ENCODE measurements at regions not wholly inside any gene's neighbourhood (a gene's known extent, or its start where the extent isn't known, plus 50 kb on each side); places are given as distances from the start of the nearest gene placed in this dataset.

- H3K4ac ChIP-seq (replicated peaks; ENCODE audit: insufficient read length, low read depth, low read length), result no peak overlapping the region
- H3K36me3 ChIP-seq (ENCODE audit: control insufficient read depth in 2 of 4, insufficient read depth in 4 of 4, low read length in 3 of 4), result no peaks in the 10 kb centered on the region
- H3K14ac ChIP-seq (ENCODE audit: insufficient read length), result no peak overlapping the region
- H2BK120ac ChIP-seq (replicated peaks; ENCODE audit: low read depth, low read length), result no peak overlapping the region
- no peaks in the 10 kb centered on the region for H3K27me3 ChIP-seq (replicated peaks in 1 of 4; ENCODE audit: control insufficient read depth in 3 of 4, extremely low read depth in 1 of 4, insufficient read depth in 3 of 4, low read length in 3 of 4)
- no peak overlapping the region for H2AK5ac ChIP-seq (ENCODE audit: low read depth, low read length)
- CTCF ChIA-PET (ENCODE audit: partially characterized antibody), result interaction anchor here (1.1 kb wide), 1 partner anchor 142 kb away, joined by 3 read pairs; no protein-coding TSS in a partner anchor
- H2BK12ac ChIP-seq (ENCODE audit: low read depth, low read length), result no peak overlapping the region
- no peak overlapping the region for H3K27ac ChIP-seq (ENCODE audit: low read depth, low read length)
- FAIRE-seq, result no peak
- no peak overlapping the region for H3K23ac ChIP-seq (ENCODE audit: insufficient read length)
- no peak overlapping the region for H2BK15ac ChIP-seq (ENCODE audit: low read length)
- H4K8ac ChIP-seq (ENCODE audit: extremely low read depth, insufficient read depth, low read length), result no peak overlapping the region
- H4K5ac ChIP-seq (ENCODE audit: insufficient read length, low read depth, low read length), result no peak overlapping the region
- peaks cover 6% of the 10 kb centered on the region; the same call in 1 of the 2 replicates for H3K23me2 ChIP-seq (ENCODE audit: low read depth, low read length)
- no peaks in the 10 kb centered on the region for H3K9me3 ChIP-seq (ENCODE audit: insufficient read depth in 2 of 2, low read depth in 1 of 2, low read length in 1 of 2)
- DNase-seq (ENCODE audit: low read depth in 1 of 2, low spot score in 2 of 2), result no peak
- no peak overlapping the region for H3K4me2 ChIP-seq (ENCODE audit: insufficient read depth in 1 of 2, low read depth in 2 of 2, low read length in 2 of 2)
- no peak overlapping the region for H2BK20ac ChIP-seq (ENCODE audit: low read length)
- H4K20me1 ChIP-seq (replicated peaks in 1 of 2; ENCODE audit: control insufficient read depth in 1 of 2, insufficient read depth in 2 of 2, low read length in 2 of 2), result no peaks in the 10 kb centered on the region
- H2BK5ac ChIP-seq (ENCODE audit: low read depth, low read length), result no peak overlapping the region
- WGBS, 2 experiments (ENCODE audit: extremely low coverage in 1 of 2, insufficient coverage in 1 of 2, insufficient read length in 1 of 2, insufficient replicate concordance in 2 of 2, low coverage in 1 of 2, low lambda C conversion rate in 2 of 2, missing lambda C conversion rate in 1 of 2), result 84% methylated on average over 5 of the region's 5 CpGs; no CpG with 5 or more reads in 1 of the 2 experiments
- no peak overlapping the region for H3K56ac ChIP-seq (replicated peaks; ENCODE audit: insufficient read length, low read depth, low read length)
- no peak overlapping the region for H3K18ac ChIP-seq (ENCODE audit: extremely low read depth, low read length)
- no peak overlapping the region for H3K9ac ChIP-seq (replicated peaks in 1 of 4; ENCODE audit: extremely low read depth in 1 of 4, low read depth in 3 of 4, low read length in 3 of 4)
- no peak overlapping the region for H2AFZ ChIP-seq (ENCODE audit: low read length)
- no peaks in the 10 kb centered on the region for H3K79me1 ChIP-seq (ENCODE audit: low read depth, low read length)
- no peak overlapping the region for H3K4me3 ChIP-seq (ENCODE audit: extremely low read depth in 1 of 4, insufficient read depth in 2 of 4, low read depth in 3 of 4, low read length in 4 of 4)
- no peak overlapping the region for H4K91ac ChIP-seq (replicated peaks; ENCODE audit: insufficient read length, low read length)
- POLR2A ChIA-PET (ENCODE audit: partially characterized antibody), result no interaction called here
- peaks cover 0 to 13% (median 5%) of the 10 kb centered on the region in 4 experiments; a peak in 5 of 7 replicates for H3K4me1 ChIP-seq (replicated peaks in 1 of 4; ENCODE audit: control insufficient read depth in 3 of 4, insufficient read depth in 4 of 4, low read length in 3 of 4)
- no peaks in the 10 kb centered on the region for H3K79me2 ChIP-seq (ENCODE audit: control insufficient read depth in 1 of 2, insufficient read depth in 2 of 2, low read length in 2 of 2)
- no peak for TF ChIP-seq RBBP5 (IDR thresholded peaks at IDR 0.05; ENCODE audit: borderline replicate concordance, low read depth, low read length)
- TF ChIP-seq KDM1A (IDR thresholded peaks at IDR 0.05; ENCODE audit: borderline replicate concordance, low read length), result no peak
- no peak for TF ChIP-seq HDAC6 (IDR thresholded peaks at IDR 0.05; ENCODE audit: low read depth, low read length)
- TF ChIP-seq SIX5 (IDR thresholded peaks at IDR 0.05; ENCODE audit: low read depth, low read length), result no peak
- no peak for TF ChIP-seq JUND (IDR thresholded peaks at IDR 0.05; ENCODE audit: low read length)
- TF ChIP-seq BRCA1 (IDR thresholded peaks at IDR 0.05; ENCODE audit: low read depth, low read length), result no peak
- TF ChIP-seq E2F6 (IDR thresholded peaks at IDR 0.05), result no peak
- TF ChIP-seq TBP (IDR thresholded peaks at IDR 0.05; ENCODE audit: low read depth, low read length), result no peak
- TF ChIP-seq EZH2 (IDR thresholded peaks at IDR 0.05; ENCODE audit: low read depth, low read length, severe bottlenecking), result no peak
- TF ChIP-seq NANOG (IDR thresholded peaks at IDR 0.05; ENCODE audit: insufficient read depth, low read depth, low read length, poor library complexity, severe bottlenecking), result no peak
- no peak for TF ChIP-seq ZNF274 (IDR thresholded peaks at IDR 0.05; ENCODE audit: borderline replicate concordance, extremely low read depth, low read length)
- TF ChIP-seq CREB1 (IDR thresholded peaks at IDR 0.05), result no peak
- no peak for TF ChIP-seq RFX5 (IDR thresholded peaks at IDR 0.05; ENCODE audit: borderline replicate concordance, low read depth, low read length)
- no peak for TF ChIP-seq CBX5 (IDR thresholded peaks at IDR 0.05; ENCODE audit: low read depth, low read length)
- TF ChIP-seq HDAC2 (IDR thresholded peaks at IDR 0.05; ENCODE audit: borderline replicate concordance in 1 of 2, low read depth in 2 of 2, low read length in 2 of 2), result no peak
Measured at GRCh38 chr12:131309700-131310099, 356.0 kb downstream of the ADGRD1 start.

Measured in H1 (cell line).